Ovary (tissue), 3 donors: ENCODE measurements at regions not wholly inside any gene's neighbourhood (a gene's known extent, or its start where the extent isn't known, plus 50 kb on each side); places are given as distances from the start of the nearest gene placed in this dataset.

Source experiments
- CTCF ChIP-seq, 3 donors: fragments of 450-650 bp in 2 of 3; fragments of 200-600 bp in 1 of 3; IDR thresholded peaks; one replicate each; pipeline versions ENCODE4 v1.5.1 to v1.8.0; 2016 to 2022; ENCODE audit warnings: antibody characterized with exemption in 3 of 3, mild to moderate bottlenecking in 1 of 3
- EP300 ChIP-seq: sonication (generic); formaldehyde crosslinking; IDR thresholded peaks from one replicate; pipeline ENCODE4 v1.6.1; 2017; ENCODE audit warnings: antibody characterized with exemption
- POLR2A ChIP-seq: fragments of 450-650 bp; IDR thresholded peaks from one replicate; pipeline ENCODE4 v1.6.1; 2017; ENCODE audit warnings: antibody characterized with exemption, mild to moderate bottlenecking, moderate library complexity
- donor health status: DM: no; HTN: no; CAD: no.

GRCh38 chr5:173707392-173707791, 90.9 kb upstream of the BOD1 start:
- no peak for TF ChIP-seq CTCF (IDR thresholded peaks at IDR 0.05)
- TF ChIP-seq EP300 = no peak
- TF ChIP-seq POLR2A = no peak
